ENCODE measurements at regions not wholly inside any gene's neighbourhood (a gene's known extent, or its start where the extent isn't known, plus 50 kb on each side); places are given as distances from the start of the nearest gene placed in this dataset.

DNA sequence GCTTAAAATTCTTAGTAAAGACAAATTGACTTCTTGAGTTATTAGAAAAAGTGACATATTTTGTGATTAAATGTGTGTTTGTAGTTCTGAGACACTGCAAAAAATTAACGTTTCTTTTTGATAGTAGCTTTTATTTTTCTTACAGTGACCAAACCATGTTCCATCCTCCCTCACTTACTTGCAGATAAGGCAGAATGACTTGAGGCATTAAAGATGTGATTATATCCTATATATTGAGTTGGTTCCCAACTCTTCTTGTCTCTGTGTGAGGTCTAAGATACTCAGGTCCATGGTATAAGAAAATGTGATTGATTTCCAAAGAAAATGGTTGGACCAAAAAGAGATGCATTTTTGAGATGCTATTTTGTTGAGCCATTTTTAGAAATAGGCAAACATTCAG is 238.3 kb upstream of the NR2F2 start:
- TF ChIP-seq, protein P1, sequence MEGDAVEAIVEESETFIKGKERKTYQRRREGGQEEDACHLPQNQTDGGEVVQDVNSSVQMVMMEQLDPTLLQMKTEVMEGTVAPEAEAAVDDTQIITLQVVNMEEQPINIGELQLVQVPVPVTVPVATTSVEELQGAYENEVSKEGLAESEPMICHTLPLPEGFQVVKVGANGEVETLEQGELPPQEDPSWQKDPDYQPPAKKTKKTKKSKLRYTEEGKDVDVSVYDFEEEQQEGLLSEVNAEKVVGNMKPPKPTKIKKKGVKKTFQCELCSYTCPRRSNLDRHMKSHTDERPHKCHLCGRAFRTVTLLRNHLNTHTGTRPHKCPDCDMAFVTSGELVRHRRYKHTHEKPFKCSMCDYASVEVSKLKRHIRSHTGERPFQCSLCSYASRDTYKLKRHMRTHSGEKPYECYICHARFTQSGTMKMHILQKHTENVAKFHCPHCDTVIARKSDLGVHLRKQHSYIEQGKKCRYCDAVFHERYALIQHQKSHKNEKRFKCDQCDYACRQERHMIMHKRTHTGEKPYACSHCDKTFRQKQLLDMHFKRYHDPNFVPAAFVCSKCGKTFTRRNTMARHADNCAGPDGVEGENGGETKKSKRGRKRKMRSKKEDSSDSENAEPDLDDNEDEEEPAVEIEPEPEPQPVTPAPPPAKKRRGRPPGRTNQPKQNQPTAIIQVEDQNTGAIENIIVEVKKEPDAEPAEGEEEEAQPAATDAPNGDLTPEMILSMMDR (conservative IDR thresholded peaks at IDR 0.05; ENCODE audit: low read depth in 2 of 2), result no peak
- no peak for TF ChIP-seq POLR2AphosphoS5 (IDR thresholded peaks at IDR 0.05; ENCODE audit: low read depth)
- no peak for TF ChIP-seq EZH2phosphoT487 (IDR thresholded peaks at IDR 0.05; ENCODE audit: unreplicated experiment)
- TF ChIP-seq EZH2 (IDR thresholded peaks at IDR 0.05; ENCODE audit: low read depth, unreplicated experiment), result no peak
- TF ChIP-seq, protein P2, sequence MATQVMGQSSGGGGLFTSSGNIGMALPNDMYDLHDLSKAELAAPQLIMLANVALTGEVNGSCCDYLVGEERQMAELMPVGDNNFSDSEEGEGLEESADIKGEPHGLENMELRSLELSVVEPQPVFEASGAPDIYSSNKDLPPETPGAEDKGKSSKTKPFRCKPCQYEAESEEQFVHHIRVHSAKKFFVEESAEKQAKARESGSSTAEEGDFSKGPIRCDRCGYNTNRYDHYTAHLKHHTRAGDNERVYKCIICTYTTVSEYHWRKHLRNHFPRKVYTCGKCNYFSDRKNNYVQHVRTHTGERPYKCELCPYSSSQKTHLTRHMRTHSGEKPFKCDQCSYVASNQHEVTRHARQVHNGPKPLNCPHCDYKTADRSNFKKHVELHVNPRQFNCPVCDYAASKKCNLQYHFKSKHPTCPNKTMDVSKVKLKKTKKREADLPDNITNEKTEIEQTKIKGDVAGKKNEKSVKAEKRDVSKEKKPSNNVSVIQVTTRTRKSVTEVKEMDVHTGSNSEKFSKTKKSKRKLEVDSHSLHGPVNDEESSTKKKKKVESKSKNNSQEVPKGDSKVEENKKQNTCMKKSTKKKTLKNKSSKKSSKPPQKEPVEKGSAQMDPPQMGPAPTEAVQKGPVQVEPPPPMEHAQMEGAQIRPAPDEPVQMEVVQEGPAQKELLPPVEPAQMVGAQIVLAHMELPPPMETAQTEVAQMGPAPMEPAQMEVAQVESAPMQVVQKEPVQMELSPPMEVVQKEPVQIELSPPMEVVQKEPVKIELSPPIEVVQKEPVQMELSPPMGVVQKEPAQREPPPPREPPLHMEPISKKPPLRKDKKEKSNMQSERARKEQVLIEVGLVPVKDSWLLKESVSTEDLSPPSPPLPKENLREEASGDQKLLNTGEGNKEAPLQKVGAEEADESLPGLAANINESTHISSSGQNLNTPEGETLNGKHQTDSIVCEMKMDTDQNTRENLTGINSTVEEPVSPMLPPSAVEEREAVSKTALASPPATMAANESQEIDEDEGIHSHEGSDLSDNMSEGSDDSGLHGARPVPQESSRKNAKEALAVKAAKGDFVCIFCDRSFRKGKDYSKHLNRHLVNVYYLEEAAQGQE (IDR thresholded peaks at IDR 0.05; ENCODE audit: unreplicated experiment), result no peak
